PC-3 (cell line): ENCODE measurements at regions not wholly inside any gene's neighbourhood (a gene's known extent, or its start where the extent isn't known, plus 50 kb on each side); places are given as distances from the start of the nearest gene placed in this dataset.

Experiments
- ATAC-seq: fragments of 200-7000 bp; cut with Tn5 transposase; 2 replicates; pipeline ENCODE4 v1.9.1; 2020; ENCODE audit warnings: mild to moderate bottlenecking, moderate library complexity
- BruUV-seq: library from RNA; stranded (reverse); fragments of 400-500 nt; replicated peaks from 2 replicates; lab custom pipeline; 2021; lab: Mats Ljungman, UMichigan
- CTCF ChIA-PET: fragments of 300-600 bp; sonication (Branson Sonifier 250); formaldehyde crosslinking; loops from one replicate; lab custom pipeline; 2022; ENCODE audit warnings: antibody characterized with exemption; lab: Charles Lee
- POLR2A ChIA-PET: fragments of 300-600 bp; sonication (Branson Sonifier 250); formaldehyde crosslinking; loops from one replicate; lab custom pipeline; 2022; ENCODE audit warnings: antibody characterized with exemption; ENCODE audit not compliant: unreplicated experiment; lab: Charles Lee
- DNase-seq: peaks from one replicate; pipeline ENCODE4 v3.0.0-alpha.2; 2015
- H2AFZ ChIP-seq: fragments of 300-600 bp; sonication (generic); 2 replicates; pipeline ENCODE4 v1.6.0; 2016; ENCODE audit warnings: antibody characterized with exemption, low read length
- H3F3A ChIP-seq: fragments of 300-600 bp; sonication (generic); one replicate; pipeline ENCODE4 v1.6.0; 2017; ENCODE audit warnings: antibody characterized with exemption, low read length, control low read depth, mild to moderate bottlenecking; ENCODE audit not compliant: unreplicated experiment
- H3K27ac ChIP-seq: fragments of 300-600 bp; sonication (generic); 2 replicates; pipeline ENCODE4 v1.5.1; 2016; ENCODE audit warnings: mild to moderate bottlenecking, low read length
- H3K27me3 ChIP-seq: fragments of 300-600 bp; sonication (generic); 2 replicates; pipeline ENCODE4 v1.6.1; 2016; ENCODE audit warnings: low read length, mixed read lengths
- H3K36me3 ChIP-seq: fragments of 300-600 bp; sonication (generic); 2 replicates; pipeline ENCODE4 v1.6.1; 2016; ENCODE audit warnings: low read depth, mixed run types, low read length, mixed read lengths
- H3K4me1 ChIP-seq: fragments of 300-600 bp; sonication (generic); 2 replicates; pipeline ENCODE4 v1.5.1; 2016; ENCODE audit warnings: low read length; ENCODE audit not compliant: insufficient read depth
- H3K4me2 ChIP-seq: fragments of 300-600 bp; sonication (generic); 2 replicates; pipeline ENCODE4 v1.6.0; 2016; ENCODE audit warnings: low read length
- H3K4me3 ChIP-seq: fragments of 300-600 bp; sonication (generic); 2 replicates; pipeline ENCODE4 v1.5.1; 2016; ENCODE audit warnings: mild to moderate bottlenecking, low read length, mixed read lengths
- H3K79me2 ChIP-seq: fragments of 300-600 bp; sonication (generic); 2 replicates; pipeline ENCODE4 v1.6.1; 2017; ENCODE audit warnings: low read length, mixed read lengths
- H3K9ac ChIP-seq: fragments of 300-600 bp; sonication (generic); 2 replicates; pipeline ENCODE4 v1.6.0; 2016; ENCODE audit warnings: mild to moderate bottlenecking, low read length
- H3K9me2 ChIP-seq: fragments of 300-600 bp; sonication (generic); replicated peaks from 2 replicates; pipeline ENCODE4 v1.6.1; 2016; ENCODE audit warnings: mixed run types, low read length, mixed read lengths
- H3K9me3 ChIP-seq: fragments of 300-600 bp; sonication (generic); 2 replicates; pipeline ENCODE4 v1.6.1; 2016; ENCODE audit warnings: low read length, mixed read lengths
- H4K20me1 ChIP-seq: fragments of 300-600 bp; sonication (generic); 2 replicates; pipeline ENCODE4 v1.6.1; 2016; ENCODE audit warnings: low read length, mixed read lengths
- EZH2 ChIP-seq: fragments of 300-600 bp; sonication (generic); IDR thresholded peaks from one replicate; pipeline ENCODE4 v1.6.1; 2017; ENCODE audit warnings: antibody characterized with exemption, mild to moderate bottlenecking, low read length; ENCODE audit not compliant: unreplicated experiment
- EZH2phosphoT487 ChIP-seq: fragments of 300-600 bp; sonication (generic); IDR thresholded peaks from 2 replicates; pipeline ENCODE4 v1.6.1; 2018; ENCODE audit warnings: mild to moderate bottlenecking, antibody characterized with exemption, low read length, borderline replicate concordance
- intact Hi-C: fragments of 100-400 bp; cut with micrococcal nuclease; formaldehyde crosslinking; loops from 2 replicates; pipeline ENCODE4 v1.9.0; 2023
- TF ChIP-seq, protein P1 (sequence below): fragments of 300-600 bp; sonication (generic); conservative IDR thresholded peaks from 2 replicates; pipeline ENCODE4 v1.5.1; 2017; ENCODE audit warnings: antibody characterized with exemption, low read depth, mild to moderate bottlenecking, low read length

DNA sequence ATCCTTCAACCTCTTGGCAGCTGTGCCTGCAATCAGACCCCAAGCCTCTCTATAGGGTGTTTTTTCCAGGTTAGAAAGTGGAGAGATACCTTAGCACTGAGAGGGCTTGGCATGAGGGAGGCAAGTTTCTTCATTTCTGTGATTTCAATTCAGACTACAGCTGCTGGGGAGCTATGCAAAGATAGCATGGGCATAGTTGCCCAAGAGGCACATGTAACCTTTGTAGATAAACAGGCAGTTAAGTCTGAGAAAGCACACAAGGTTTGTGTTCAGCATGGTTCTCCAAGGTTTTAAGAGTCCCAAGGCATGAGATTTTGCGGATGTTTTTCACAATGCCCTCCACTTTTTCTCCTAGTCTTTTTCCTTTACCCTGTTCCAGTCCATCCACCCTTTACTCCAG is 385.0 kb upstream of the ETAA1 start:
- Histone ChIP-seq H3K4me2 (no peak overlapping the region), H3K9me2 (no peaks in the 10 kb centered on the region; the same call in 1 of the 2 replicates), H3K9me3 (no peaks in the 10 kb centered on the region), H3K27me3 (peaks cover 22% of the 10 kb centered on the region; the same call in 1 of the 2 replicates), H4K20me1 (no peaks in the 10 kb centered on the region), H3F3A (no peaks in the 10 kb centered on the region), H2AFZ (no peak overlapping the region), H3K79me2 (no peaks in the 10 kb centered on the region), H3K36me3 (no peaks in the 10 kb centered on the region), H3K27ac (no peak overlapping the region), H3K4me3 (no peak overlapping the region), H3K9ac (no peak overlapping the region), H3K4me1 (no peaks in the 10 kb centered on the region)
- ATAC-seq = no peak
- BruUV-seq = no TSS peak
- POLR2A ChIA-PET = no interaction called here
- TF ChIP-seq EZH2 (no peak), EZH2phosphoT487 (no peak)
- TF ChIP-seq, protein P1, sequence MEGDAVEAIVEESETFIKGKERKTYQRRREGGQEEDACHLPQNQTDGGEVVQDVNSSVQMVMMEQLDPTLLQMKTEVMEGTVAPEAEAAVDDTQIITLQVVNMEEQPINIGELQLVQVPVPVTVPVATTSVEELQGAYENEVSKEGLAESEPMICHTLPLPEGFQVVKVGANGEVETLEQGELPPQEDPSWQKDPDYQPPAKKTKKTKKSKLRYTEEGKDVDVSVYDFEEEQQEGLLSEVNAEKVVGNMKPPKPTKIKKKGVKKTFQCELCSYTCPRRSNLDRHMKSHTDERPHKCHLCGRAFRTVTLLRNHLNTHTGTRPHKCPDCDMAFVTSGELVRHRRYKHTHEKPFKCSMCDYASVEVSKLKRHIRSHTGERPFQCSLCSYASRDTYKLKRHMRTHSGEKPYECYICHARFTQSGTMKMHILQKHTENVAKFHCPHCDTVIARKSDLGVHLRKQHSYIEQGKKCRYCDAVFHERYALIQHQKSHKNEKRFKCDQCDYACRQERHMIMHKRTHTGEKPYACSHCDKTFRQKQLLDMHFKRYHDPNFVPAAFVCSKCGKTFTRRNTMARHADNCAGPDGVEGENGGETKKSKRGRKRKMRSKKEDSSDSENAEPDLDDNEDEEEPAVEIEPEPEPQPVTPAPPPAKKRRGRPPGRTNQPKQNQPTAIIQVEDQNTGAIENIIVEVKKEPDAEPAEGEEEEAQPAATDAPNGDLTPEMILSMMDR = no peak
- CTCF ChIA-PET = no interaction called here
- no peak for DNase-seq
- intact Hi-C loops = no loop called here

DNA sequence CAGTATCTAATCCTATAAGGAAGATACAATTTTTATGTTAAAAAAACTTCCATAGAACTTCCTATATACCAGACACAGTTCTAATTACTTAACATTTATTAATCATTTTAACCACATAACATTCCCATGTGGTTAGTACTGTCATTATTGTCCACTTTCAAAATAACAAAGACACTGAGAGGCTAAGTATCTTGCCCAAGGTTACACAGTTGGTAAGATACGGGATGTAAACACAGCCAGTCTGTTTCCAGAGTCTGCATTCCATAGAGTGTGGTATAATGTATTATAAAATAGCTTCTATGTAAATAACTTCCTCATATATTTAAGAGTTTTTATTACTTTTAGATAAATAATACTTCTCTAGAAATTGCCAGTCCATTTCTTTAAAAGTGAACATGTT is 383.3 kb upstream of the ETAA1 start:
- Histone ChIP-seq H3K4me1 (no peaks in the 10 kb centered on the region), H3K4me2 (no peak overlapping the region), H3K27me3 (peaks cover 22% of the 10 kb centered on the region; the same call in 1 of the 2 replicates), H3K27ac (no peak overlapping the region), H3K9ac (no peak overlapping the region), H3K79me2 (no peaks in the 10 kb centered on the region), H3K9me2 (no peaks in the 10 kb centered on the region; the same call in 1 of the 2 replicates), H3F3A (no peaks in the 10 kb centered on the region), H3K9me3 (no peaks in the 10 kb centered on the region), H3K4me3 (no peak overlapping the region), H2AFZ (no peak overlapping the region), H3K36me3 (no peaks in the 10 kb centered on the region), H4K20me1 (no peaks in the 10 kb centered on the region)
- intact Hi-C loops = no loop called here
- BruUV-seq = no TSS peak
- TF ChIP-seq, protein P1 = no peak
- TF ChIP-seq EZH2 (no peak), EZH2phosphoT487 (no peak)
- ATAC-seq (no peak), DNase-seq (no peak)
- ChIA-PET CTCF (no interaction called here), POLR2A (no interaction called here)

DNA sequence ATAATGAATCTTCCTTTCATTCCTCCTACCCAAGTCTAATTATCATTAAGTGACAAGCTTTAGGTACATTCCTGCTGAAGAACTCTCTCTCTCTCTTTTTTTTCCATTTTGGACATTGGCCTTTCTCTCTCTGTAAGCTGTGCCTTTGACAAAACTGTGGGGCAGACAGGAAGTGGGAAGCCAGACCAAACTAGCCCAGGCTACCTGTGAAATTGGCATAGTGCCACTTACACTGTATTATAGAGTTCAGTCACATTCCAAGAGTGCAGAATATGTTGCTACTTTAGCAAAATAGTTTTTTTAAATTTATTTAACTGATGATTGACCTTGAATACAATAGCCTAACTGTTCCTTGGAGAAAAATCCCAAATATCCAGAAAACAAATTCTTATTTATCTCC is 381.5 kb upstream of the ETAA1 start:
- Histone ChIP-seq H3K4me2 (no peak overlapping the region), H3K9me2 (no peaks in the 10 kb centered on the region; the same call in 1 of the 2 replicates), H3K79me2 (no peaks in the 10 kb centered on the region), H3K27me3 (peaks cover 14% of the 10 kb centered on the region; the same call in 1 of the 2 replicates), H3K9ac (no peak overlapping the region), H3K36me3 (no peaks in the 10 kb centered on the region), H3K27ac (no peak overlapping the region), H3F3A (no peaks in the 10 kb centered on the region), H3K4me3 (no peak overlapping the region), H3K9me3 (no peaks in the 10 kb centered on the region), H3K4me1 (no peaks in the 10 kb centered on the region), H2AFZ (no peak overlapping the region), H4K20me1 (no peaks in the 10 kb centered on the region)
- ChIA-PET POLR2A (no interaction called here), CTCF (no interaction called here)
- no TSS peak for BruUV-seq
- intact Hi-C loops = no loop called here
- no peak for ATAC-seq
- DNase-seq = peak; percentile 14
- TF ChIP-seq EZH2phosphoT487 = no peak
- TF ChIP-seq EZH2 = no peak
- TF ChIP-seq, protein P1 = no peak
